CD8-positive, alpha-beta memory T cell (primary cell): ENCODE measurements at regions not wholly inside any gene's neighbourhood (a gene's known extent, or its start where the extent isn't known, plus 50 kb on each side); places are given as distances from the start of the nearest gene placed in this dataset.
"Not testable (repeated sequence)": the region's sequence is repeated elsewhere in the genome, so short reads cannot be mapped to it uniquely, and the experiment has no call there.

Experiments
- CTCF ChIA-PET: fragments of 350-600 bp; sonication (Branson Sonifier 250); formaldehyde crosslinking; loops from one replicate; lab custom pipeline; 2021; ENCODE audit warnings: antibody characterized with exemption; lab: Charles Lee
- POLR2A ChIA-PET: fragments of 350-600 bp; sonication (Branson Sonifier 250); formaldehyde crosslinking; loops from one replicate; lab custom pipeline; 2021; ENCODE audit warnings: antibody characterized with exemption; lab: Charles Lee
- DNase-seq, 5 donors: peaks; one replicate each; pipeline versions ENCODE4 v3.0.0 to v3.0.0-alpha.2; 2020 to 2022; ENCODE audit warnings: mixed read lengths in 1 of 5
- H3K27ac ChIP-seq: one replicate; pipeline ENCODE4 v1.7.0; 2013; ENCODE audit warnings: low read depth, mild to moderate bottlenecking, low read length, moderate library complexity
- H3K27me3 ChIP-seq: 2 replicates; pipeline ENCODE4 v1.7.0; 2013; ENCODE audit warnings: low read length, mild to moderate bottlenecking; ENCODE audit not compliant: insufficient read depth, poor library complexity, severe bottlenecking
- H3K36me3 ChIP-seq: 2 replicates; pipeline ENCODE4 v1.7.0; 2013; ENCODE audit warnings: mild to moderate bottlenecking, low read length, moderate library complexity; ENCODE audit not compliant: insufficient read depth
- H3K4me1 ChIP-seq: 2 replicates; pipeline ENCODE4 v1.7.0; 2013; ENCODE audit warnings: mild to moderate bottlenecking, low read length, moderate library complexity; ENCODE audit not compliant: insufficient read depth
- H3K4me3 ChIP-seq: 2 replicates; pipeline ENCODE4 v1.7.0; 2013; ENCODE audit warnings: mild to moderate bottlenecking, low read length
- H3K9me3 ChIP-seq: 2 replicates; pipeline ENCODE4 v1.7.0; 2013; ENCODE audit warnings: mild to moderate bottlenecking, low read length
- H3K27ac Mint-ChIP-seq, 8 donors: one replicate each; pipeline ENCODE4 v1.8.0; 2020 to 2021; ENCODE audit warnings: mixed read lengths in 8 of 8, mild to moderate bottlenecking in 6 of 8, inconsistent platforms in 3 of 8, moderate library complexity in 3 of 8
- H3K27me3 Mint-ChIP-seq, 2 donors: one replicate each; pipeline ENCODE4 v1.8.0; 2020 to 2021; ENCODE audit warnings: mixed read lengths in 2 of 2, mild to moderate bottlenecking in 1 of 2, moderate library complexity in 1 of 2
- H3K36me3 Mint-ChIP-seq, 3 donors: one replicate each; pipeline ENCODE4 v1.8.0; 2020 to 2021; ENCODE audit warnings: mixed read lengths in 3 of 3, inconsistent platforms in 1 of 3, mild to moderate bottlenecking in 1 of 3
- H3K4me1 Mint-ChIP-seq, 3 donors: one replicate each; pipeline ENCODE4 v1.8.0; 2020 to 2021; ENCODE audit warnings: mixed read lengths in 3 of 3, inconsistent platforms in 1 of 3, mild to moderate bottlenecking in 1 of 3
- H3K4me3 Mint-ChIP-seq, 7 donors: one replicate each; pipeline ENCODE4 v1.8.0; 2020 to 2021; ENCODE audit warnings: mixed read lengths in 7 of 7, mild to moderate bottlenecking in 6 of 7, moderate library complexity in 4 of 7, inconsistent platforms in 2 of 7
- H3K9me3 Mint-ChIP-seq, 5 donors: one replicate each; pipeline ENCODE4 v1.8.0; 2020 to 2022; ENCODE audit warnings: mixed read lengths in 5 of 5, mild to moderate bottlenecking in 3 of 5, moderate library complexity in 2 of 5, inconsistent platforms in 1 of 5

DNA sequence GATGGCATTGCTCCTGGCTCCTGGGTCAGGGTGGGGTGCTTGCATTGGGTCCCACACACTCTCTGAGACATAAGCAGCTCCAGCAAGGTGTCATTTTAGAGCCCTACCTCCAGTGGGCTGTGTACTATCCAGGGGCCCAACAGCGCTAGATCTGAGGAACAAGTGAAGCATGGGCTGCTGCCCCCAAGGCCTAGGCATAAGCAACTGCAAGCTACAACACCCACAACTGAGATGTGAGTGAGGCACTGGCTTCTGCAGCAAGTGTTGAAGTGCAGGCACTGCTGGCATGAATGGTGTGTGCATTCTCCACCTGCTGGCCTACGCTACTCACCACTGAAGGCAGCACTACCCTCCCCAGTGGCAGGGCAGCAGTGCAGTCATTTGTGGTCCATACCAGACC, 81.0 kb upstream of the STK39 start:
- Mint-ChIP-seq H3K4me1 (peaks cover 0 to 4% (median 0%) of the 10 kb centered on the region in 3 donors), H3K27ac (no peak overlapping the region), H3K9me3 (peaks cover 13 to 19% (median 16%) of the 10 kb centered on the region in 5 donors), H3K36me3 (peaks cover 0 to 30% (median 3%) of the 10 kb centered on the region in 3 donors), H3K27me3 (peaks cover 9 to 20% of the 10 kb centered on the region in 2 donors), H3K4me3 (no peak overlapping the region)
- no peaks in the 10 kb centered on the region for H3K36me3 ChIP-seq
- no peaks in the 10 kb centered on the region for H3K4me1 ChIP-seq
- H3K27me3 ChIP-seq: no peaks in the 10 kb centered on the region
- no peak overlapping the region for H3K27ac ChIP-seq
- H3K4me3 ChIP-seq: no peak overlapping the region
- CTCF ChIA-PET: interaction anchor here (1.7 kb wide), 1 partner anchor 16 kb away, joined by 3 read pairs; no protein-coding TSS in a partner anchor
- POLR2A ChIA-PET: no interaction called here
- no peak for DNase-seq
- no peaks in the 10 kb centered on the region for H3K9me3 ChIP-seq

DNA sequence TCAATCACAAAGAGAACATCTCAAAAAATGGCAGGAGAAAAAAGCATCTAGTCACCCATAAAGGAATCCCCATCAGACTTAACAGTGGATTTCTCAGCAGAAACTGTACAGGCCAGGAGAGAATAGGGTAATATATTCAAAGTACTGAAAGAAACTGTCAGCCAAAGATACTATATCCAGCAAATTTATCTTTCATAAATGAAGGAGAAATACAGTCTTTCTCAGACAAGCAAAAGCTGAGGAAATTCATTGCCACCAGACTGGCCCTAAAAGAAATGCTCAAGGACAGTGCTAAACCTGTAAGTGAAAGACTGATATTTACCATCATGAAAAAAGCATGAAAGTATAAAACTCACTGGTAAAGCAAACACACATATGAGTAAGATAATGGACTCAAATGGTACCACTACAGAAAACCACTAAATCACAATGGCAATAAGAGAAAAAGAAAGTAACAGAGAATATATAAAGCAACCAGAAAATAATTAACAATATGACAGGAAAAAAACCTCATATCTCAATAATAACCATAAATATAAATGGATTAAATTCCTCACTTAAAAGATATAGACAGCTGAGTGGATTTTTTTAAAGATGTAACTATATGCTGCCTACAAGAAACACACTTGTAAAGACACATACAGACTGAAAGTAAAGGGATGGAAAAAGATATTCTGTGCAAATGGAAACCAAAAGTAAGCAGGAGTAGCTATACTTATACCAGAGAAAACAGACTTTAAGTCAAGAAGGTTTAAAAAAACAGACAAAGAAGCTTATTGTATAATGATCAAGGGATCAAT, 83.4 kb upstream of the STK39 start:
- H3K4me1 ChIP-seq: no peaks in the 10 kb centered on the region
- CTCF ChIA-PET: no interaction called here
- H3K36me3 Mint-ChIP-seq: peaks cover 0 to 30% (median 3%) of the 10 kb centered on the region in 3 donors
- H3K36me3 ChIP-seq: no peaks in the 10 kb centered on the region
- H3K27me3 ChIP-seq: no peaks in the 10 kb centered on the region
- no peak overlapping the region for H3K4me3 ChIP-seq
- H3K4me1 Mint-ChIP-seq: no peaks in the 10 kb centered on the region
- no peak overlapping the region for H3K4me3 Mint-ChIP-seq
- H3K27me3 Mint-ChIP-seq: no peaks in the 10 kb centered on the region
- no peak for DNase-seq
- H3K27ac Mint-ChIP-seq: no peak overlapping the region
- POLR2A ChIA-PET: no interaction called here
- no peak overlapping the region for H3K27ac ChIP-seq
- H3K9me3 ChIP-seq: no peaks in the 10 kb centered on the region
- peaks cover 13 to 19% (median 16%) of the 10 kb centered on the region in 5 donors for H3K9me3 Mint-ChIP-seq

- H3K4me3 ChIP-seq, H3K27me3 Mint-ChIP-seq, H3K27ac ChIP-seq, H3K9me3 ChIP-seq, H3K4me1 ChIP-seq, H3K4me3 Mint-ChIP-seq, H3K27me3 ChIP-seq, H3K4me1 Mint-ChIP-seq, DNase-seq, POLR2A ChIA-PET, H3K27ac Mint-ChIP-seq, H3K36me3 ChIP-seq: not testable (repeated sequence)
- H3K36me3 Mint-ChIP-seq: peaks cover 0 to 15% (median 0%) of the 10 kb centered on the region in 3 donors
- peaks cover 5 to 12% (median 9%) of the 10 kb centered on the region in 5 donors for H3K9me3 Mint-ChIP-seq
- CTCF ChIA-PET: interaction anchor here (0.9 to 2.0 kb wide), 3 partner anchors 8 to 21 kb away, joined by 3 to 9 read pairs (median 3); no protein-coding TSS in a partner anchor
Measured at GRCh38 chr2:168335254-168335653, 87.9 kb upstream of the STK39 start.

DNA sequence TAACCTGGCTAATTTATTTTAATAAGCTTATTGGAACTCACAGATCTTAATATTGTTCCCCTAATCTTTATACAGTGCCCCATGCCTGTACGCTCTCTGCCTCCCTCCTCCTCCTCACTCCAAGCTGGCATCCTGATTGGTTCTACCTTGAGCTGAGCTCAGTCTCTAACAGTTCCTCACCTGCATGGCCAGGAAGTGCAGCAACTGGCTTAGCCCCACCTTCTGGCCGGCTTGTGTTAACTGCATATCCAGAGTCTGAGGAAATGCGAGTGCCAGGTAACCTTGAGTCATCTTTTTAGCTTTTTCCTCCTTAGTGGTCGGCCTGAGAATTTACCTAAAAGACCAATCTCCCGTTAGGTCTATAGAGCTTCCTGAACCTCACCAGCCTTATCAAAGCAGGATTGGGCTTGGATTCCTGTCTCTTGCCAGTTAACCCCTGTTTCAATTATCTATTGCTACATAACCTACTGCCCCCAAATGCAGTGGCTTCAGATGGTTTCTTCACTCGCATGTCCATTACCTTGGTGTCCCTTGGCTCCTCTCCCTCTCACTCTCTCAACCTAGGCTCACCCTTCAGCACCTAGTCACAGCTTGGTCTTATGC, 89.5 kb upstream of the STK39 start:
- ChIA-PET POLR2A (no interaction called here), CTCF (interaction anchor here (0.8 to 2.5 kb wide), 15 partner anchors 8 to 218 kb away, joined by 3 to 12 read pairs (median 5); no protein-coding TSS in a partner anchor)
- H3K27ac ChIP-seq: no peak overlapping the region
- no peaks in the 10 kb centered on the region for H3K9me3 ChIP-seq
- no peaks in the 10 kb centered on the region for H3K4me1 ChIP-seq
- peak; percentile 16 to 69 (median 33) for DNase-seq
- no peak overlapping the region for H3K4me3 Mint-ChIP-seq
- no peak overlapping the region for H3K4me3 ChIP-seq
- no peaks in the 10 kb centered on the region for H3K36me3 ChIP-seq
- no peaks in the 10 kb centered on the region for H3K27me3 ChIP-seq
- H3K4me1 Mint-ChIP-seq: peaks cover 5 to 7% (median 6%) of the 10 kb centered on the region in 3 donors
- H3K36me3 Mint-ChIP-seq: no peaks in the 10 kb centered on the region
- peaks cover 0 to 6% of the 10 kb centered on the region in 2 donors for H3K27me3 Mint-ChIP-seq
- H3K27ac Mint-ChIP-seq: peak overlapping the region in 3 of 8 donors; percentile 2 to 52 (median 26)
- H3K9me3 Mint-ChIP-seq: no peaks in the 10 kb centered on the region

- no peaks in the 10 kb centered on the region for H3K9me3 ChIP-seq
- ChIA-PET POLR2A (no interaction called here), CTCF (interaction anchor here (1.3 to 2.5 kb wide), 2 partner anchors 8 to 177 kb away, joined by 3 to 12 read pairs; no protein-coding TSS in a partner anchor)
- H3K36me3 Mint-ChIP-seq: no peaks in the 10 kb centered on the region
- H3K4me3 Mint-ChIP-seq: no peak overlapping the region
- H3K27me3 ChIP-seq: no peaks in the 10 kb centered on the region
- DNase-seq: no peak
- H3K36me3 ChIP-seq: no peaks in the 10 kb centered on the region
- H3K27ac ChIP-seq: no peak overlapping the region
- peaks cover 0 to 9% of the 10 kb centered on the region in 2 donors for H3K27me3 Mint-ChIP-seq
- H3K9me3 Mint-ChIP-seq: no peaks in the 10 kb centered on the region
- no peak overlapping the region for H3K4me3 ChIP-seq
- peak overlapping the region in 1 of 8 donors; percentile 3 for H3K27ac Mint-ChIP-seq
- no peaks in the 10 kb centered on the region for H3K4me1 ChIP-seq
- H3K4me1 Mint-ChIP-seq: peaks cover 5 to 7% (median 6%) of the 10 kb centered on the region in 3 donors
Measured at GRCh38 chr2:168338292-168338691, 90.9 kb upstream of the STK39 start.

DNA sequence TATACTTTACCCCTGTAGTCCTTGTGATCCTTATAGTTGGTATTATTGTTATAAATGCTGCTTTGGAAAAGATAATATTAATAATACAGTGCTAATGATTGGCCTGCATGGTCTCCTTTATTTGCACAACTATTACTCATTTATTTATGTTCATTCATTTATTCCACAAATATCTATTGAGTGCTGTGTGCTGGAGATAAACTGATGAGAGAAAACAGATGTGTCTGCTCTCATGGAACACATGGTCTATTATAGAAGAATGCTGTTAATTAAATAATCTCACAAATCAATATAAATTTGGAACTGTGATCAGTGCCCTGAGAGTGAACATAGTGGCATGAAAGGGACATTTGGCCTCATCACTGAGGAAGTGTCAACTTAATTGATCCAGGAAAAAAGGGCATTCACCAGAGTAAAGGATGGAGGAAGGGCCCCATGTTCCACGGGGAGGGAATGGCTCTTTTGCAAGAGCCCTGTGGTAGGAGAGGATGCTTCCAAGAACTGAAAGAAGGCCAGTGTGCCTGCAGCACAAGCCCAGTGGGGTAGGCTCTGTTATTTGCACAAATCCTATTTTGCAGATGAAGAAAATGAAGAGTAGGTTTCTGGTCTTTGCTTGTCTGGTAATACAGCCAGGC, 91.5 kb upstream of the STK39 start:
- no peak for DNase-seq
- H3K27ac ChIP-seq: no peak overlapping the region
- Mint-ChIP-seq H3K27me3 (peaks cover 0 to 14% of the 10 kb centered on the region in 2 donors), H3K27ac (no peak overlapping the region), H3K4me3 (no peak overlapping the region), H3K9me3 (no peaks in the 10 kb centered on the region), H3K4me1 (peaks cover 5 to 7% (median 6%) of the 10 kb centered on the region in 3 donors), H3K36me3 (no peaks in the 10 kb centered on the region)
- CTCF ChIA-PET: interaction anchor here (1.3 kb wide), 1 partner anchor 8 kb away, joined by 3 read pairs; no protein-coding TSS in a partner anchor
- H3K4me1 ChIP-seq: no peaks in the 10 kb centered on the region
- H3K36me3 ChIP-seq: no peaks in the 10 kb centered on the region
- POLR2A ChIA-PET: no interaction called here
- H3K9me3 ChIP-seq: no peaks in the 10 kb centered on the region
- H3K4me3 ChIP-seq: no peak overlapping the region
- no peaks in the 10 kb centered on the region for H3K27me3 ChIP-seq

DNA sequence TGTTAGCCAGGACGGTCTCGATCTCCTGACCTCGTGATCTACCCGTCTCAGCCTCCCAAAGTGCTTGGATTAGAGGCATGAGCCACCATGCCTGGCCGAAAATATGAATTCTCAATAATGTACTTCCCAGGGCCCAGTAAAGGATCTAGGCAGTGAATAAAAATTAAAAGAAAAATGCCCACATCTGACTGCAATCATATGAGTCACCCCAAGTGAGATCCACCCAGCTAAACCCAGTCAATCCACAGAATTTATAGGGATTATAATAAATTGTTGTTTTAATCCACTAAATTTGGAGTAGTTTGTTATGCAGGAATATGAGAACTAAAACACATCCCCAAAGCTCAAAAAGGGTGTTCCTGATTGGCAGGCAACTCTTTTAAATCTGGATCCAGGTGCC, 93.5 kb upstream of the STK39 start:
- CTCF ChIA-PET: no interaction called here
- POLR2A ChIA-PET: interaction anchor here (0.6 kb wide), 1 partner anchor 28 kb away, joined by 5 read pairs; no protein-coding TSS in a partner anchor

More for the DNA sequence above, 93.5 kb upstream of the STK39 start:
- Mint-ChIP-seq H3K9me3 (no peaks in the 10 kb centered on the region), H3K27me3 (peaks cover 4 to 27% of the 10 kb centered on the region in 2 donors), H3K36me3 (no peaks in the 10 kb centered on the region), H3K4me1 (peaks cover 5 to 7% (median 6%) of the 10 kb centered on the region in 3 donors), H3K4me3 (no peak overlapping the region), H3K27ac (no peak overlapping the region)
- Histone ChIP-seq H3K4me1 (no peaks in the 10 kb centered on the region), H3K36me3 (no peaks in the 10 kb centered on the region), H3K27ac (no peak overlapping the region), H3K4me3 (no peak overlapping the region), H3K9me3 (no peaks in the 10 kb centered on the region), H3K27me3 (no peaks in the 10 kb centered on the region)
- DNase-seq: no peak
